ENCODE measurements at regions not wholly inside any gene's neighbourhood (a gene's known extent, or its start where the extent isn't known, plus 50 kb on each side); places are given as distances from the start of the nearest gene placed in this dataset.

GRCh38 chr1:170219163-170219562 is 73.4 kb downstream of the NTMT2 start:
- DNase-seq (no peak), ATAC-seq (no peak), FAIRE-seq (no peak)
- Histone ChIP-seq H3K4me3 (no peak overlapping the region), H3K27ac (no peak overlapping the region), H3K27me3 (no peaks in the 10 kb centered on the region), H3K36me3 (no peaks in the 10 kb centered on the region), H3K4me1 (no peaks in the 10 kb centered on the region), H3K9me3 (no peaks in the 10 kb centered on the region)
- WGBS, 2 donors, result 47 to 54% methylated on average over 3 of the region's 3 CpGs
- no peak for TF ChIP-seq CTCF (IDR thresholded peaks at IDR 0.05)
- intact Hi-C loops (cut with DNase I), result no loop called here

GRCh38 chr1:170221031-170221430 is 75.3 kb downstream of the NTMT2 start:
- Histone ChIP-seq H3K9me3 (no peaks in the 10 kb centered on the region), H3K27ac (no peak overlapping the region), H3K27me3 (no peaks in the 10 kb centered on the region), H3K4me3 (no peak overlapping the region), H3K4me1 (no peaks in the 10 kb centered on the region), H3K36me3 (no peaks in the 10 kb centered on the region)
- FAIRE-seq (no peak), ATAC-seq (peak in 3 of 4 donors; percentile 46 to 51 (median 50)), DNase-seq (no peak)
- intact Hi-C loops (cut with DNase I), result no loop called here
- 50 to 53% methylated on average over 2 of the region's 2 CpGs for WGBS, 2 donors
- TF ChIP-seq CTCF (IDR thresholded peaks at IDR 0.05), result no peak

GRCh38 chr1:170221495-170221894 is 75.7 kb downstream of the NTMT2 start:
- no peak for ATAC-seq
- H3K27ac ChIP-seq, result no peak overlapping the region
- H3K4me1 ChIP-seq, result no peaks in the 10 kb centered on the region
- intact Hi-C loops (cut with DNase I), result no loop called here
- no peak overlapping the region for H3K4me3 ChIP-seq
- no peaks in the 10 kb centered on the region for H3K27me3 ChIP-seq
- no peaks in the 10 kb centered on the region for H3K9me3 ChIP-seq
- 55 to 61% methylated on average over 2 of the region's 2 CpGs for WGBS, 2 donors
- TF ChIP-seq CTCF (IDR thresholded peaks at IDR 0.05), result no peak
- no peaks in the 10 kb centered on the region for H3K36me3 ChIP-seq
- no peak for DNase-seq
- no peak for FAIRE-seq

GRCh38 chr1:170224469-170224868 is 78.7 kb downstream of the NTMT2 start:
- no peak for DNase-seq
- Histone ChIP-seq H3K27me3 (no peaks in the 10 kb centered on the region), H3K27ac (no peak overlapping the region), H3K9me3 (no peaks in the 10 kb centered on the region), H3K4me1 (no peaks in the 10 kb centered on the region), H3K36me3 (no peaks in the 10 kb centered on the region), H3K4me3 (no peak overlapping the region)
- ATAC-seq, result no peak
- WGBS, 2 donors, result 63 to 73% methylated on average over 3 of the region's 3 CpGs
- intact Hi-C loops (cut with DNase I), result no loop called here
- no peak for FAIRE-seq
- TF ChIP-seq CTCF (IDR thresholded peaks at IDR 0.05), result no peak

- 90 to 92% methylated on average over 2 of the region's 2 CpGs for WGBS, 2 donors
- Histone ChIP-seq H3K27ac (no peak overlapping the region), H3K27me3 (no peaks in the 10 kb centered on the region), H3K36me3 (no peaks in the 10 kb centered on the region), H3K4me3 (no peak overlapping the region), H3K9me3 (no peaks in the 10 kb centered on the region), H3K4me1 (no peaks in the 10 kb centered on the region)
- no peak for TF ChIP-seq CTCF (IDR thresholded peaks at IDR 0.05)
- ATAC-seq, result no peak
- no peak for DNase-seq
- intact Hi-C loops (cut with DNase I), result no loop called here
- FAIRE-seq, result no peak
Observed at GRCh38 chr1:170225781-170226530, 80.2 kb downstream of the NTMT2 start.

Data from pancreas (tissue), 10 donors.